ENCODE measurements at regions not wholly inside any gene's neighbourhood (a gene's known extent, or its start where the extent isn't known, plus 50 kb on each side); places are given as distances from the start of the nearest gene placed in this dataset.
"Not testable (repeated sequence)": the region's sequence is repeated elsewhere in the genome, so short reads cannot be mapped to it uniquely, and the experiment has no call there.

GRCh38 chr2:43005975-43006833, 213.8 kb upstream of the HAAO start:
- DNase-seq (no peak), ATAC-seq (no peak)
- Mint-ChIP-seq H3K27ac (no peak overlapping the region), H3K4me3 (no peak overlapping the region), H3K9me3 (peaks cover 4% of the 10 kb centered on the region), H3K27me3 (no peaks in the 10 kb centered on the region), H3K4me1 (ENCODE audit: low read depth) (peaks cover 3% of the 10 kb centered on the region), H3K36me3 (ENCODE audit: low read depth) (no peaks in the 10 kb centered on the region)
- intact Hi-C loops (cut with micrococcal nuclease), result no loop called here
- ChIA-PET POLR2A (interaction anchor here (1.3 kb wide), 1 partner anchor 10 kb away, joined by 3 read pairs; no protein-coding TSS in a partner anchor), CTCF (interaction anchor here (1.2 kb wide), 1 partner anchor 223 kb away, joined by 4 read pairs; no protein-coding TSS in a partner anchor)
- no peak for TF ChIP-seq CTCF (IDR thresholded peaks at IDR 0.05)

- ChIA-PET POLR2A (interaction anchor here (1.3 kb wide), 1 partner anchor 9 kb away, joined by 3 read pairs; no protein-coding TSS in a partner anchor), CTCF (interaction anchor here (1.2 to 1.5 kb wide), 2 partner anchors 224 kb away, joined by 4 to 7 read pairs; no protein-coding TSS in a partner anchor)
- Mint-ChIP-seq H3K27ac (no peak overlapping the region), H3K4me1 (ENCODE audit: low read depth) (no peaks in the 10 kb centered on the region), H3K9me3 (peaks cover 4% of the 10 kb centered on the region), H3K4me3 (no peak overlapping the region), H3K36me3 (ENCODE audit: low read depth) (no peaks in the 10 kb centered on the region), H3K27me3 (no peaks in the 10 kb centered on the region)
- no peak for TF ChIP-seq CTCF (IDR thresholded peaks at IDR 0.05)
- intact Hi-C loops (cut with micrococcal nuclease), result no loop called here
- DNase-seq (no peak), ATAC-seq (no peak)
These were observed 213.0 kb upstream of the HAAO start for GRCh38 chr2:43005245-43005974.

- Mint-ChIP-seq H3K4me3 (no peak overlapping the region), H3K4me1 (ENCODE audit: low read depth) (no peaks in the 10 kb centered on the region), H3K36me3 (ENCODE audit: low read depth) (no peaks in the 10 kb centered on the region), H3K27ac (no peak overlapping the region), H3K27me3 (no peaks in the 10 kb centered on the region), H3K9me3 (peaks cover 4% of the 10 kb centered on the region)
- DNase-seq (no peak), ATAC-seq (no peak)
- no peak for TF ChIP-seq CTCF (IDR thresholded peaks at IDR 0.05)
- ChIA-PET CTCF (interaction anchor here (1.5 kb wide), 1 partner anchor 224 kb away, joined by 7 read pairs; no protein-coding TSS in a partner anchor), POLR2A (interaction anchor here (1.3 kb wide), 1 partner anchor 9 kb away, joined by 3 read pairs; no protein-coding TSS in a partner anchor)
- intact Hi-C loops (cut with micrococcal nuclease), result no loop called here
These were observed 212.5 kb upstream of the HAAO start for GRCh38 chr2:43004879-43005244.

GRCh38 chr2:43004126-43004865, 211.9 kb upstream of the HAAO start:
- intact Hi-C loops (cut with micrococcal nuclease); H3K27me3 Mint-ChIP-seq; POLR2A ChIA-PET; ATAC-seq; H3K9me3 Mint-ChIP-seq; DNase-seq; H3K36me3 Mint-ChIP-seq (ENCODE audit: low read depth); H3K4me3 Mint-ChIP-seq; H3K27ac Mint-ChIP-seq; H3K4me1 Mint-ChIP-seq (ENCODE audit: low read depth): not testable (repeated sequence)
- CTCF ChIA-PET, result interaction anchor here (1.5 kb wide), 1 partner anchor 225 kb away, joined by 7 read pairs; no protein-coding TSS in a partner anchor

GRCh38 chr2:43003702-43004101, 211.3 kb upstream of the HAAO start:
- Mint-ChIP-seq H3K27ac (no peak overlapping the region), H3K36me3 (ENCODE audit: low read depth) (no peaks in the 10 kb centered on the region), H3K9me3 (peaks cover 4% of the 10 kb centered on the region), H3K4me1 (ENCODE audit: low read depth) (no peaks in the 10 kb centered on the region), H3K27me3 (no peaks in the 10 kb centered on the region), H3K4me3 (no peak overlapping the region)
- ChIA-PET POLR2A (no interaction called here), CTCF (interaction anchor here (0.8 to 1.5 kb wide), 3 partner anchors 29 to 226 kb away, joined by 3 to 7 read pairs (median 4); no protein-coding TSS in a partner anchor)
- DNase-seq, result no peak
- no peak for ATAC-seq
- TF ChIP-seq CTCF (IDR thresholded peaks at IDR 0.05), result no peak
- intact Hi-C loops (cut with micrococcal nuclease), result no loop called here

Measured in activated CD8-positive, alpha-beta T cell treated with anti-CD3 and anti-CD28 coated beads for 36 hours (primary cell).